Kidney (tissue), 13 donors: ENCODE measurements at regions not wholly inside any gene's neighbourhood (a gene's known extent, or its start where the extent isn't known, plus 50 kb on each side); places are given as distances from the start of the nearest gene placed in this dataset.

Experiments
- DNase-seq, 5 donors: peaks; one replicate each; pipeline ENCODE4 v3.0.0-alpha.2; 2013 to 2020
- FAIRE-seq: peaks from 2 replicates; lab custom pipeline; 2012; peaks lifted over from hg19 to GRCh38; lab: Jason Lieb, UNC
- H3K27ac ChIP-seq, 2 donors: one replicate each; pipeline ENCODE4 v1.7.0; 2013; ENCODE audit warnings: low read depth in 2 of 2, low read length in 2 of 2, inconsistent platforms in 1 of 2
- H3K27me3 ChIP-seq: one replicate; pipeline ENCODE4 v1.7.1; 2013; ENCODE audit warnings: low read length, inconsistent platforms; ENCODE audit not compliant: control insufficient read depth, insufficient read depth
- H3K36me3 ChIP-seq, 3 donors: one replicate each; pipeline versions ENCODE4 v1.7.0 to v1.7.1; 2013; ENCODE audit warnings: low read length in 3 of 3, control low read depth in 1 of 3, inconsistent platforms in 1 of 3; ENCODE audit not compliant: insufficient read depth in 3 of 3, control insufficient read depth in 2 of 3
- H3K4me1 ChIP-seq, 3 donors: one replicate each; pipeline versions ENCODE4 v1.7.0 to v1.7.1; 2013; ENCODE audit warnings: low read length in 3 of 3, inconsistent platforms in 1 of 3, low read depth in 1 of 3; ENCODE audit not compliant: control insufficient read depth in 2 of 3, insufficient read depth in 2 of 3
- H3K4me3 ChIP-seq, 3 donors: one replicate each; pipeline versions ENCODE4 v1.7.0 to v1.8.1; 2013; ENCODE audit warnings: low read length in 3 of 3, control low read depth in 1 of 3, inconsistent platforms in 1 of 3
- H3K9ac ChIP-seq, 3 donors: one replicate each; pipeline versions ENCODE4 v1.7.0 to v1.7.1; 2013; ENCODE audit warnings: low read length in 3 of 3, control low read depth in 1 of 3, inconsistent platforms in 1 of 3
- H3K9me3 ChIP-seq, 3 donors: one replicate each; pipeline versions ENCODE4 v1.7.0 to v1.7.1; 2013; ENCODE audit warnings: low read length in 3 of 3, control low read depth in 1 of 3, inconsistent platforms in 1 of 3; ENCODE audit not compliant: control insufficient read depth in 2 of 3, insufficient read depth in 1 of 3
- CTCF ChIP-seq: IDR thresholded peaks from 3 replicates; pipeline ENCODE4 v1.5.1; 2012; ENCODE audit warnings: mild to moderate bottlenecking, moderate library complexity, borderline replicate concordance; ENCODE audit not compliant: insufficient read depth; ENCODE audit errors: extremely low read depth
- intact Hi-C: fragments of 100-400 bp; cut with DNase I; formaldehyde crosslinking; loops from one replicate; pipeline ENCODE4 v1.11.1; 2022
- donor health status: control.
- donor health status: control.
- donor health status: control.
- donor health status: control.
- donor health status: control.
- donor health status: DM: yes; HTN: yes; CAD: no.
- donor health status: Normal renal cell carcinoma (clear cell type).

GRCh38 chr2:128408349-128409305 lies 90.0 kb upstream of the HS6ST1 start:
- Histone ChIP-seq H3K9me3 (no peaks in the 10 kb centered on the region), H3K4me1 (peaks cover 0 to 8% (median 0%) of the 10 kb centered on the region in 3 donors), H3K36me3 (no peaks in the 10 kb centered on the region), H3K27ac (no peak overlapping the region), H3K4me3 (no peak overlapping the region), H3K9ac (no peak overlapping the region), H3K27me3 (no peaks in the 10 kb centered on the region)
- no peak for FAIRE-seq
- DNase-seq, result peak in 3 of 5 donors; percentile 45 to 60 (median 55)
- intact Hi-C loops, result no loop called here
- TF ChIP-seq CTCF, result no peak

GRCh38 chr2:128409326-128410034 lies 90.8 kb upstream of the HS6ST1 start:
- FAIRE-seq (no peak), DNase-seq (peak in 2 of 5 donors; percentile 24 to 54)
- H3K9me3 ChIP-seq, result no peaks in the 10 kb centered on the region
- no peaks in the 10 kb centered on the region for H3K27me3 ChIP-seq
- intact Hi-C loops, result no loop called here
- H3K4me1 ChIP-seq, result peaks cover 0 to 5% (median 0%) of the 10 kb centered on the region in 3 donors
- H3K36me3 ChIP-seq, result no peaks in the 10 kb centered on the region
- H3K9ac ChIP-seq, result no peak overlapping the region
- H3K27ac ChIP-seq, result no peak overlapping the region
- TF ChIP-seq CTCF, result no peak
- H3K4me3 ChIP-seq, result no peak overlapping the region

- no peak for TF ChIP-seq CTCF
- Histone ChIP-seq H3K27me3 (no peaks in the 10 kb centered on the region), H3K9ac (no peak overlapping the region), H3K4me3 (no peak overlapping the region), H3K27ac (no peak overlapping the region), H3K9me3 (no peaks in the 10 kb centered on the region), H3K36me3 (no peaks in the 10 kb centered on the region), H3K4me1 (peaks cover 0 to 5% (median 0%) of the 10 kb centered on the region in 3 donors)
- DNase-seq (peak in 1 of 5 donors; percentile 29), FAIRE-seq (no peak)
- intact Hi-C loops, result no loop called here
Observed at GRCh38 chr2:128410035-128410757, 91.5 kb upstream of the HS6ST1 start.
